Prostate gland (tissue), 2 donors: ENCODE measurements at regions not wholly inside any gene's neighbourhood (a gene's known extent, or its start where the extent isn't known, plus 50 kb on each side); places are given as distances from the start of the nearest gene placed in this dataset.
"Not testable (repeated sequence)": the region's sequence is repeated elsewhere in the genome, so short reads cannot be mapped to it uniquely, and the experiment has no call there.

Source experiments
- DNase-seq: peaks from one replicate; pipeline ENCODE4 v3.0.0-alpha.2; 2019; ENCODE audit warnings: low spot score
- H3K27ac ChIP-seq, 2 donors: fragments of 200-600 bp; sonication (generic); 2 replicates each; pipeline ENCODE4 v1.5.1; 2017 to 2019
- H3K27me3 ChIP-seq: fragments of 200-600 bp; sonication (generic); replicated peaks from 2 replicates; pipeline ENCODE4 v1.5.1; 2019; ENCODE audit not compliant: insufficient read depth
- H3K36me3 ChIP-seq, 2 donors: fragments of 200-600 bp; sonication (generic); 1 replicate in 1 of 2; 2 replicates in 1 of 2; pipeline versions ENCODE4 v1.5.1 to v1.8.1; 2017 to 2019
- H3K4me1 ChIP-seq: fragments of 200-600 bp; sonication (generic); replicated peaks from 2 replicates; pipeline ENCODE4 v1.5.1; 2019
- H3K4me3 ChIP-seq, 2 donors: fragments of 200-600 bp; sonication (generic); 2 replicates each; pipeline ENCODE4 v1.5.1; 2017 to 2019
- H3K9me3 ChIP-seq: fragments of 200-600 bp; sonication (generic); 2 replicates; pipeline ENCODE4 v1.5.1; 2017
- POLR2A ChIP-seq: fragments of 450-650 bp; IDR thresholded peaks from one replicate; pipeline ENCODE4 v1.6.1; 2016; ENCODE audit warnings: antibody characterized with exemption, mild to moderate bottlenecking
- POLR2AphosphoS5 ChIP-seq: sonication (generic); formaldehyde crosslinking; IDR thresholded peaks from one replicate; pipeline ENCODE4 v1.6.1; 2017; ENCODE audit warnings: antibody characterized with exemption
- WGBS: methylation state at CpG from one replicate; pipeline ENCODE4 v1.1.5; 2018; 5-methylcytosine and 5-hydroxymethylcytosine counted together
- intact Hi-C: fragments of 100-400 bp; cut with DNase I; formaldehyde crosslinking; loops from one replicate; pipeline ENCODE4 v1.14.2; 2022
- TF ChIP-seq, protein P1 (sequence below), 4 experiments: fragments of 200-600 bp in 2 of 4; fragments of 450-650 bp in 2 of 4; sonication (generic) in 2 of 4; IDR thresholded peaks; 1 replicate in 3 of 4; 2 replicates in 1 of 4; pipeline ENCODE4 v1.5.1; 2016 to 2019; ENCODE audit warnings: antibody characterized with exemption in 4 of 4, mild to moderate bottlenecking in 2 of 4, moderate library complexity in 2 of 4

DNA sequence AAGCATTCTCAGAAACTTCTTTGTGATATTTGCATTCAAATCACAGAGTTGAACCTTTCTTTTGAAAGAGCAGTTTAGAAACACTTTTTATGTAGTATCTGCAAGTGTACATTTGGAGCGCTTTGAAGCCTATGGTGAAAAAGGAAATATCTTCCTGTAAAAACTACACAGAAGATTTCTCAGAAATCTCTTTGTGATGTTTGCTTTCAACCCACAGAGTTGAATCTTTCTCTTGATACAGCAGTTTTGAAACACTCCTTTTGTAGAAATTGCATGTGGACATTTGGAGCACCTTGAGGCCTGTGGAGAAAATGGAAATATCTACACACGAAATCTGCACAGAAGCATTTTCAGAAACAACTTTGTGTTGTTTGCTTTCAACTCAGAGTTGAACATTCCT is 612.3 kb upstream of the ZNF337 start:
- no peak for TF ChIP-seq POLR2AphosphoS5
- TF ChIP-seq, protein P1, sequence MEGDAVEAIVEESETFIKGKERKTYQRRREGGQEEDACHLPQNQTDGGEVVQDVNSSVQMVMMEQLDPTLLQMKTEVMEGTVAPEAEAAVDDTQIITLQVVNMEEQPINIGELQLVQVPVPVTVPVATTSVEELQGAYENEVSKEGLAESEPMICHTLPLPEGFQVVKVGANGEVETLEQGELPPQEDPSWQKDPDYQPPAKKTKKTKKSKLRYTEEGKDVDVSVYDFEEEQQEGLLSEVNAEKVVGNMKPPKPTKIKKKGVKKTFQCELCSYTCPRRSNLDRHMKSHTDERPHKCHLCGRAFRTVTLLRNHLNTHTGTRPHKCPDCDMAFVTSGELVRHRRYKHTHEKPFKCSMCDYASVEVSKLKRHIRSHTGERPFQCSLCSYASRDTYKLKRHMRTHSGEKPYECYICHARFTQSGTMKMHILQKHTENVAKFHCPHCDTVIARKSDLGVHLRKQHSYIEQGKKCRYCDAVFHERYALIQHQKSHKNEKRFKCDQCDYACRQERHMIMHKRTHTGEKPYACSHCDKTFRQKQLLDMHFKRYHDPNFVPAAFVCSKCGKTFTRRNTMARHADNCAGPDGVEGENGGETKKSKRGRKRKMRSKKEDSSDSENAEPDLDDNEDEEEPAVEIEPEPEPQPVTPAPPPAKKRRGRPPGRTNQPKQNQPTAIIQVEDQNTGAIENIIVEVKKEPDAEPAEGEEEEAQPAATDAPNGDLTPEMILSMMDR (IDR thresholded peaks at IDR 0.05), result no peak
- no peak for TF ChIP-seq POLR2A
- intact Hi-C loops, result no loop called here
- no peaks in the 10 kb centered on the region for H3K27me3 ChIP-seq
- DNase-seq, result no peak
- no peak overlapping the region for H3K4me3 ChIP-seq
- H3K4me1 ChIP-seq, result no peaks in the 10 kb centered on the region
- WGBS, result 61% methylated on average over 2 of the region's 2 CpGs
- H3K27ac ChIP-seq, result no peak overlapping the region
- no peaks in the 10 kb centered on the region for H3K9me3 ChIP-seq
- H3K36me3 ChIP-seq, result no peaks in the 10 kb centered on the region

DNA sequence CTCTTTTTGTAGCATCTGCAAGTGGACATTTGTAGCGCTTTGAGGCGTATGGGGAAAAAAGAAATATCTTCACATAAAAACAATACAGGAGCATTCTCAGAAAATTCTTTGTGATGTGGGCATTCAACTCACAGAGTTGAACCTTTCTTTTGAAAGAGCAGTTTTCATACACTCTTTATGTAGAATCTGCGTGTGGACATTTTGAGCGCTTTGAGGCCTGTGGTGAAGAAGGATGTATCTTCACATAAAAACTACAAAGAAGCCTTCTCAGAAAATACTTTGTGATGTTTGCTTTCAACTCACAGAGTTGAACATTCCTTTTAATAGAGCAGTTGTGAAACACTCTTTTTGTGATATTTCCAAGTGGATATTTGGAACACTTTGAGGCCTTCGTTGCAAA is 598.4 kb upstream of the ZNF337 start:
- H3K9me3 ChIP-seq, result no peaks in the 10 kb centered on the region
- H3K27ac ChIP-seq, result no peak overlapping the region
- no peaks in the 10 kb centered on the region for H3K36me3 ChIP-seq
- 88% methylated on average over 5 of the region's 5 CpGs for WGBS
- DNase-seq, result no peak
- no peak for TF ChIP-seq POLR2AphosphoS5
- TF ChIP-seq, protein P1 (IDR thresholded peaks at IDR 0.05), result no peak
- H3K4me1 ChIP-seq, result no peaks in the 10 kb centered on the region
- no peak overlapping the region for H3K4me3 ChIP-seq
- H3K27me3 ChIP-seq, result no peaks in the 10 kb centered on the region
- intact Hi-C loops, result no loop called here

DNA sequence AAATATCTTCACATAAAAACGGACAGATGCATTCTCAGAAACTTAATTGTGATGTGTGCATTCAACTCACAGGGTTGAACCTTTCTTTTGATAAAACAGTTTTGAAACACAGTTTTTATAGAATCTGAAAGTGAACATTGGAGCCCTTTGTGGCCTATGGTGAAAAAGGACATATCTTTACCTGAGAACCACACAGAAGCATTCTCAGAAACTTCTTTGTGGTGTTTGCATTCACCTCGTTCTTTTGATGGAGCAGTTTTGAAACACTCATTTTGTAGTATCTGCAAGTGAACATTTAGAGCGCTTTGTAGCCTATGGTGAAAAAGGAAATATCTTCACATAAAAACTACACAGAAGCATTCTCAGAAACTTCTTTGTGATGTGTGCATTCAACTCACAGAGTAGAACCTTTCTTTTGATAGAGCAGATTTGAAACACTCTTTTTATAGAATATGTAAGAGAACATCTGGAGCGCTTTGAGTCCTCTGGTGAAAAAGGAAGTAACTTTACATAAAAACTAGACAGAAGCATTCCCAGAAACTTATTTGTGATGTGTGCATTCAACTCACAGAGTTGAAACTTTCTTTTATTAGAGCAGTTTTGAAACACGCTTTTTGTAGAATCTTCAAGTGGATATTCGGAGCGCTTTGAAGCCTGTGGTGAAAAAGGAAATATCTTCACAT is 591.9 kb upstream of the ZNF337 start:
- H3K9me3 ChIP-seq, H3K27me3 ChIP-seq, H3K4me3 ChIP-seq, H3K4me1 ChIP-seq, DNase-seq, H3K27ac ChIP-seq, intact Hi-C loops, H3K36me3 ChIP-seq: not testable (repeated sequence)
- WGBS, result 88% methylated on average over 7 of the region's 7 CpGs

DNA sequence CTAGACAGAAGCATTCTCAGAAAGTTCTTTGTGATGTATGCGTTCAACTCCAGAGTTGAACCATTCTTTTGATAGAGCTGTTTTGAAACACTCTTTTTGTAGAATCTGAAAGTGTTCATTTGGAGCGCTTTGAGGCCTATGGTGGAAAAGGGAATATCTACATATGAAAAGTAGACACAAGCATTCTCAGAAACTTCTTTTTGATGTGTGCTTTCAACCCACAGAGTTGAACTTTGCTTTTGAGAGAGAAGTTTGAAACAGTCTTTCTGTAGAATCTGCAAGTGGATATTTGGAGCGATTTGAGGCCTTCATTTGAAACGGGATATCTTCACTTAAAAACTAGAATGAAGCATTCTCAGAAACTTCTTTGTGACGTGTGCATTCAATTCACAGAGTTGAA is 582.6 kb upstream of the ZNF337 start:
- H3K4me3 ChIP-seq, result no peak overlapping the region
- intact Hi-C loops, result no loop called here
- DNase-seq, result no peak
- H3K4me1 ChIP-seq, result no peaks in the 10 kb centered on the region
- no peaks in the 10 kb centered on the region for H3K36me3 ChIP-seq
- no peak for TF ChIP-seq POLR2AphosphoS5
- 94% methylated on average over 5 of the region's 5 CpGs for WGBS
- H3K27me3 ChIP-seq, result no peaks in the 10 kb centered on the region
- H3K9me3 ChIP-seq, result no peaks in the 10 kb centered on the region
- no peak overlapping the region for H3K27ac ChIP-seq

DNA sequence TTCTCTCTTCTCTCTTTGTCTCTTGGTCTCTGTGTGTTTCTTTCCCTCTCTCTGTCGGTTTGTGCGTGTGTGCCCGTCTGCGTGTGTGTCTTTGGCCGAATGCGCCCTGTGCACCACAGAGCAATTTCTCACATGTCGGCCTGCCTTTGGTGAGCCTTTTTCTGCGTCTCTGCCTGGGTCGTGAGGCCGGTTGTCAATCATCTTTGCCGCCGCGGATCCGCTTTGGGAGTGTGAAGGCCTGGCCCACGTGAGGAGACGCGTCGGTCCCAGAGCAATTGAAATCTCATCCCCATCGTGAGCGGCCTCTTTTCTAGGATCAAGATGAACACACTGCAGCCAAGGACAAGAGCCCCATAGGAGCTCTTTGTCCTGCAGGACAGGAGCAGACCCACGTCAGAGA is 580.7 kb upstream of the ZNF337 start:
- H3K9me3 ChIP-seq, result no peaks in the 10 kb centered on the region
- H3K4me1 ChIP-seq, result no peaks in the 10 kb centered on the region
- DNase-seq, result no peak
- no peaks in the 10 kb centered on the region for H3K36me3 ChIP-seq
- intact Hi-C loops, result no loop called here
- WGBS, result 90% methylated on average over 21 of the region's 21 CpGs
- H3K27me3 ChIP-seq, result no peaks in the 10 kb centered on the region
- TF ChIP-seq, protein P1 (IDR thresholded peaks at IDR 0.05), result no peak
- TF ChIP-seq POLR2AphosphoS5, result no peak
- TF ChIP-seq POLR2A, result no peak
- H3K4me3 ChIP-seq, result no peak overlapping the region
- no peak overlapping the region for H3K27ac ChIP-seq

DNA sequence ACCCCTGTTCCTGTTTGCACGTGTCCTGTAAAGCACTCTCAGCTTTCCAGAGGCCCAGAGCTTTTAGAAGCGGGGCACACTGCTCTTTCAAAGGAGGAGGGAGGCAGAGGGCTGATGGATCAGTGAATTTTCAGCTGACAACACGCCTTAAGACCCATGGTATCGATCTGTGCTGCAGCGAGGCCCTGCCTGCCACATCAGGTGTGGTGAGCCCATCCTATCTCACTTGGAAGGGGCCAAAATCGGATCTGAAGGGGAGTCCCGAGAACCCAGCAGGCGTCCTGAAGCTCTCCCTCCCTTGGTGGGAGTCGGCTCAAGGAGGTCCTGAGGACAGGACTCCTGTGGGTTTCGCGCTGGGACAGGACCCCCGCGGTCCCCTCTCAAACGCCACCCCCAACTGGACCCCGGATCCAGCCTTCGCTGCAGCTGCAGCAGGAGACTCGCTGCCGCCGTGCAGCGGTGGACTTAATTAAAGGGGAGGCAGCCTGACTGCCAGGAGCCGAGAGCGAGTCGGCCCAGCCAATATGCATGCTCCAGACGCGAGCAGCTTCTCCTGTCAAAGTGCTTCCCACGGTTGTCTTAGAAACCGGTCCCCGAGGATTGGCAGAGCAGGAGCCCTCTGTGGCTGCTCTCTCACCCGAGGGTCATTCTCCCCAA is 580.0 kb upstream of the ZNF337 start:
- 23% methylated on average over 28 of the region's 29 CpGs for WGBS
- no peaks in the 10 kb centered on the region for H3K36me3 ChIP-seq
- no peaks in the 10 kb centered on the region for H3K9me3 ChIP-seq
- no peaks in the 10 kb centered on the region for H3K4me1 ChIP-seq
- no peak overlapping the region for H3K27ac ChIP-seq
- H3K27me3 ChIP-seq, result no peaks in the 10 kb centered on the region
- intact Hi-C loops, result no loop called here
- H3K4me3 ChIP-seq, result no peak overlapping the region
- TF ChIP-seq POLR2AphosphoS5 (no peak), POLR2A (no peak)
- TF ChIP-seq, protein P1 (IDR thresholded peaks at IDR 0.05), result no peak
- DNase-seq, result no peak

DNA sequence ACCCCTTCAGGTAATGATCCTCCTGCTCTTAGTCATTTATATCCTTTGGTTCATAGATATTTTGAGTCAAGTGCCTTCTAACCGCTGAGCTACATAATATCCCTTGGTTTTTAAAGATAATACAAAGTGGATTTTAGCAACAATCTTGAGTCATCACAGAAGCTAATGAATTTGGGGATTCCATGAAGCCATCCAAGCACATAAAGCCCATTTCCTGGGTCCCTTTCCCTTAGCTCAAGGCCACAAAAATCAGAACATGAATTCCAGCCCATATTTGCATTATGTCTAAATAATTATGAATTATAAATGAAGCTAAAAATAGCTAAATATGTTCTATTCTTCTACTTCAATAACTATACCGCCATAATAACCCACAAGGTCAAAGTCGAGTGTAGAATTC is 572.1 kb upstream of the ZNF337 start:
- WGBS, result 87% methylated on average over 3 of the region's 3 CpGs
- H3K36me3 ChIP-seq, H3K4me3 ChIP-seq, H3K27me3 ChIP-seq, intact Hi-C loops, DNase-seq, H3K9me3 ChIP-seq, H3K4me1 ChIP-seq, H3K27ac ChIP-seq: not testable (repeated sequence)

DNA sequence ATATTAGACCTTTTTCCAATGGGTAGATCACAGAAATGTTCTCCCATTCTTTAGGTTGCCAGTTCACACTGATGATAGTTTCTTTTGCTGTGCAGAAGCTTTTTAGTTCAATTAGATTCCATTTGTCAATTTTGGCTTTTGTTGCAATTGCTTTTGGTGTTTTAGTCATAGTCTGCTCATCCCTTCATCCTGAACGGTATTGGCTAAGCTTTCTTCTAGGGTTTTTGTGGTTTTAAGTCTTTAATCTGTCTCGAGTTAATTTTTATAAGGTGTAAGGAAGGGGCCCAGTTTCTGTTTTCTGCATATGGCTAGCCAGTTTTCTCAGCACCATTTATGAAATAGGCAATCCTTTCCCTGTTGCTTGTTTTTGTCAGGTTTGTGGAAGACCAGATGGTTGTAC is 564.3 kb upstream of the ZNF337 start:
- H3K4me3 ChIP-seq, H3K27me3 ChIP-seq, H3K9me3 ChIP-seq, intact Hi-C loops, H3K4me1 ChIP-seq, DNase-seq, H3K27ac ChIP-seq, H3K36me3 ChIP-seq: not testable (repeated sequence)
- 68% methylated on average over 2 of the region's 2 CpGs for WGBS
